ENCODE measurements at regions not wholly inside any gene's neighbourhood (a gene's known extent, or its start where the extent isn't known, plus 50 kb on each side); places are given as distances from the start of the nearest gene placed in this dataset.

GRCh38 chr1:185626344-185626743 lies 107.8 kb upstream of the HMCN1 start:
- no peaks in the 10 kb centered on the region for H3K9me3 ChIP-seq (replicated peaks; ENCODE audit: insufficient read depth, low read length)
- no peak overlapping the region for H3K4me2 ChIP-seq (ENCODE audit: low read depth, low read length)
- no peaks in the 10 kb centered on the region for H3F3A ChIP-seq (ENCODE audit: insufficient read depth, low read length)
- H3K4me3 ChIP-seq (ENCODE audit: low read length): no peak overlapping the region
- H3K9ac ChIP-seq (ENCODE audit: low read length): no peak overlapping the region
- no peaks in the 10 kb centered on the region for H3K79me2 ChIP-seq (ENCODE audit: low read length)
- H4K20me1 ChIP-seq (ENCODE audit: insufficient read depth, low read length): no peaks in the 10 kb centered on the region
- no peaks in the 10 kb centered on the region for H3K27me3 ChIP-seq (replicated peaks; ENCODE audit: insufficient read depth, low read length)
- no peak overlapping the region for H3K27ac ChIP-seq (ENCODE audit: low read length)
- no peaks in the 10 kb centered on the region for H3K9me2 ChIP-seq (replicated peaks; ENCODE audit: insufficient read depth, low read length)
- H3K36me3 ChIP-seq (replicated peaks; ENCODE audit: insufficient read depth, low read length): no peaks in the 10 kb centered on the region
- DNase-seq: no peak
- no peak for TF ChIP-seq CTCF (IDR thresholded peaks at IDR 0.05; ENCODE audit: low read length)
- TF ChIP-seq EZH2 (optimal IDR thresholded peaks at IDR 0.05; ENCODE audit: low read depth, low read length): no peak
- no peak for TF ChIP-seq EZH2phosphoT487 (IDR thresholded peaks at IDR 0.05; ENCODE audit: low read length)
- no peaks in the 10 kb centered on the region for H3K4me1 ChIP-seq (ENCODE audit: low read length)
- H2AFZ ChIP-seq (ENCODE audit: low read length): no peak overlapping the region

GRCh38 chr1:185610954-185611353 lies 123.2 kb upstream of the HMCN1 start:
- no peak for TF ChIP-seq EZH2 (optimal IDR thresholded peaks at IDR 0.05; ENCODE audit: low read depth, low read length)
- no peak for TF ChIP-seq EZH2phosphoT487 (IDR thresholded peaks at IDR 0.05; ENCODE audit: low read length)
- TF ChIP-seq CTCF (IDR thresholded peaks at IDR 0.05; ENCODE audit: low read length): no peak

GRCh38 chr1:185608177-185608576 lies 126.0 kb upstream of the HMCN1 start:
- TF ChIP-seq EZH2 (optimal IDR thresholded peaks at IDR 0.05; ENCODE audit: low read depth, low read length) (no peak), EZH2phosphoT487 (IDR thresholded peaks at IDR 0.05; ENCODE audit: low read length) (no peak), CTCF (IDR thresholded peaks at IDR 0.05; ENCODE audit: low read length) (no peak)
- H3K27me3 ChIP-seq (replicated peaks; ENCODE audit: insufficient read depth, low read length): no peaks in the 10 kb centered on the region

More at GRCh38 chr1:185610954-185611353, 123.2 kb upstream of the HMCN1 start:
- H2AFZ ChIP-seq (ENCODE audit: low read length): no peak overlapping the region
- H3K36me3 ChIP-seq (replicated peaks; ENCODE audit: insufficient read depth, low read length): no peaks in the 10 kb centered on the region
- H3K9me2 ChIP-seq (replicated peaks; ENCODE audit: insufficient read depth, low read length): no peaks in the 10 kb centered on the region
- no peak overlapping the region for H3K9ac ChIP-seq (ENCODE audit: low read length)
- no peaks in the 10 kb centered on the region for H3K9me3 ChIP-seq (replicated peaks; ENCODE audit: insufficient read depth, low read length)
- H3K79me2 ChIP-seq (ENCODE audit: low read length): no peaks in the 10 kb centered on the region
- H3F3A ChIP-seq (ENCODE audit: insufficient read depth, low read length): no peaks in the 10 kb centered on the region
- no peak overlapping the region for H3K27ac ChIP-seq (ENCODE audit: low read length)
- H4K20me1 ChIP-seq (ENCODE audit: insufficient read depth, low read length): no peaks in the 10 kb centered on the region
- H3K27me3 ChIP-seq (replicated peaks; ENCODE audit: insufficient read depth, low read length): no peaks in the 10 kb centered on the region
- H3K4me2 ChIP-seq (ENCODE audit: low read depth, low read length): no peak overlapping the region
- no peak for DNase-seq
- no peak overlapping the region for H3K4me3 ChIP-seq (ENCODE audit: low read length)
- H3K4me1 ChIP-seq (ENCODE audit: low read length): no peaks in the 10 kb centered on the region

More at GRCh38 chr1:185608177-185608576, 126.0 kb upstream of the HMCN1 start:
- Histone ChIP-seq H3K36me3 (replicated peaks; ENCODE audit: insufficient read depth, low read length) (no peaks in the 10 kb centered on the region), H2AFZ (ENCODE audit: low read length) (no peak overlapping the region), H3K9me2 (replicated peaks; ENCODE audit: insufficient read depth, low read length) (no peaks in the 10 kb centered on the region), H3K4me1 (ENCODE audit: low read length) (no peaks in the 10 kb centered on the region), H3F3A (ENCODE audit: insufficient read depth, low read length) (no peaks in the 10 kb centered on the region), H3K9ac (ENCODE audit: low read length) (no peak overlapping the region), H3K79me2 (ENCODE audit: low read length) (no peaks in the 10 kb centered on the region), H3K4me2 (ENCODE audit: low read depth, low read length) (no peak overlapping the region), H3K4me3 (ENCODE audit: low read length) (no peak overlapping the region), H3K9me3 (replicated peaks; ENCODE audit: insufficient read depth, low read length) (no peaks in the 10 kb centered on the region), H3K27ac (ENCODE audit: low read length) (no peak overlapping the region), H4K20me1 (ENCODE audit: insufficient read depth, low read length) (no peaks in the 10 kb centered on the region)
- no peak for DNase-seq
